Stromal cell of bone marrow (primary cell): ENCODE measurements at regions not wholly inside any gene's neighbourhood (a gene's known extent, or its start where the extent isn't known, plus 50 kb on each side); places are given as distances from the start of the nearest gene placed in this dataset.

Experiments
- DNase-seq: peaks from one replicate; pipeline ENCODE4 v3.0.0-alpha.2; 2012; ENCODE audit warnings: low read depth

DNA sequence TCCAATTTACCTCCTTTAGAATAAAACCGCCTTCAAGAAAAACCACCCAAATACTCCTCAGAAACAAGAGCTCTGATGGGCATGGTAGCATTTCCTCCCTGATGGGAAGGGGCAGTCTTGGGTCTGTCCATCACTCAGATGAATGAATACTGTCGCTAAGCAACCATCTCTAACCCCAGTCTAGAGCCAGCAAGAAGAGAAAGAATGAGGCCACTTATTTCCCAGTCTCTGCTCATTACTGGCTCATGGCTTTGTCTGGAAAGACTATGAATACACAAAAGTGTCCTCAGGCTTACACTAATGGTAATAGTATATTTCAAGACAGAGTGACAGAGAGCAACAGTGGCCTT, 51.0 kb upstream of the F3 start:
- no peak for DNase-seq

DNA sequence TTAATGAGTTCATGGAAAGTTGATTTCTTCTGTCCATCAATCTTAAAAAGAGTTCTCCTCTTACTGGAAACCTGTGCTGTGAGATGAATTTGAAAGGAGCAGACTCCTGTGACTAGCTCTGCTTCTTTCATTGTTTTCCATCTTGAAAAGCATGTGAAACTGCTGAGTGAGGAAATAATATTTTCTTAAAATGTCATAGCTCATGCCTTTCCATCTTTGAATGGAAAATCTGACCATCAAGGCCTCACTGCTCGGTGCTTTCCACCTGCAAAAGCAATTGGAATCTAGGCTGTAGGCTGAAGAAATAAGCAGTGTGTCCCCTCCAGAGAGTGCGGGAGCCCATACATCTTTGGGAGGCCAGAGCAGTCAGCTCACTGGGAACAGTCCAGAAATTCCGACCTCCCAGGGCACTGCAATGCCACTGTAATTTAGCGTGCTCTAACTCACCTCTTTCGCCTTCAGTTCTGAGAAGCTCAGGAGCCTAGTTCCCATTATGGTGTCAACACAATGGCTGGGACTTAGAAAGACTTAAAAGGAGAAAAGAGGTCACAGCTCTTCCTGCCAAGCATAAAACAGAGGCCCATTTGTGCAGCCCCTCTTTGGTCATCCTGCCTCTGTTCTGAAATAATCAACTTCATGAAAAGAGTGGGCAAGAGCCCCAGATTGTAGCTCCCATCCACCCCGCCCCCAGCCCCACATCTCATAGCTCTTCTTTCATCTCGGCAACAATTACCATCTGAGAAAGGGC, 50.4 kb upstream of the F3 start:
- no peak for DNase-seq
